Right hindlimb (tissue), 1 donor: ENCODE measurements at regions not wholly inside any gene's neighbourhood (a gene's known extent, or its start where the extent isn't known, plus 50 kb on each side); places are given as distances from the start of the nearest gene placed in this dataset.

ENCODE experiments used
- DNase-seq: peaks from one replicate; pipeline ENCODE4 v3.0.0-alpha.2; 2018

DNA sequence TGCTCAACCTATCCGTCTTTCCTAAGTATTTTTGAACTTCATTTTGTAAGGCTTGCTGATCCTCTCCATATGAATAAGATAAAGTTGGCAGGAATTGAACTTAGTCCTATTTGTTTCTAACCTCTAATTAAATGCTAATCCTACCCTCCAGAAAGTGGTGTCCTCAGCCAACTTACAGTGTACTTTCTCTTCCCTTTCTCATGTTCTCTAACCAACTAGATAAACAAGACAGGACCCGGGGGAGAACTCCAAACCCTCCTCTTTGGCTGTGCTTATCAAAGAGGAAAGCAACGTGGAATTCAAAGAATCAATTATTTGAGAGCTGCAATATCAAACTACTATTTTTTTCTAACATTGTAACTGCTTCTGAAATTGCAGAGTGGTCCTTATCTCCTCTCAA is 56.5 kb upstream of the NRSN1 start:
- DNase-seq, result no peak

DNA sequence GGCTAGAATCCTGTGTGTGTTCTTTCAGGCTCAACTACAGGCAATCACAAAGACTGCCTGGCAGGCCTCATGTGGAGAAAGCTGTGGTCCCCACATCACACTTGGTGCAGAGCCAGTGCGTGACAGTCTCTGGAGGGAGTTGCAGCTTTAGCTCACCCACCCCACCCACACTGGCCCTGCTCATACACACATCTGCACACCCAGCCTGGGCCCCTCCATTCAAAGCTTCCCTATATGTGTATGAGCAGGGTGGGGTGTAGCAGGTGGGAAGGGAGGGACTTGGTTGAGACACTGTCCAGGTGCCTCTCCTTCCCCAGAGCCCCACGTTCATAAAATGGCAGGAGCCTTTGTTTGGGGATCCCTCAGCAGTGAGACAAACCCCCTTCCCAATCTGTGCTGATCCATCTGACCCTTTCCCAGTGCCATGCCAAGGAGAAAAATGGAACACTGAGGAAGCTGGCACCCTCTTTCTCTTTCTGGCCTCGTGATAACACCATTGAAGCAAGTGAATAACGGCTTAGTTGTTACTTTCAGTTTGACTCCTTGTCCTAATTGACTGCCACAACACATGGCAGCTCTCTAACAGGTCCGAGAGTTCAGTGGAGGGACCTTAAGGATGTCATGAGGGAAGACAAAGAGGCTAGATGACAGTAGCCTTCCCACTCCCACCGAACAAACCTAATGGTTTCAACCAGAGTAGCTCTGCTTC is 53.8 kb upstream of the NRSN1 start:
- no peak for DNase-seq

DNA sequence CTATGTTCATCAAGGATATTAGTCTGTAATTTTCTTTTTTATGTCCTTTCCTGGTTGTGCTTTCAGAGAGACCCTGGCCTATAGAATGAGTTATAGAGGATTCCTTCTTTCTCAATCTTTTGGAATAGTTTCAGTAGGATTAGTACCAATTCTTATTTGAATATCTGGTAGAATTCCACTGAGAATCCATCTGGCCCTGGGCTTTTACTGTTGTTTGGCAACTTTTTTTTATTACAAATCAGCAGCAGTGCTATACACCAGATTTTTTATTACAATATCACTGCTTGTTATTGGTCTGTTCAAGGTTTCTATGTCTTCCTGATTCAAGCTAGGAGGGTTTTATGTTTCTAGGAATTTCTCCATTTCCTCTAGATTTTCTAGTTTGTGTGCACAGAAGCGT is 50.0 kb upstream of the NRSN1 start:
- no peak for DNase-seq
